Stimulated activated CD4-positive, alpha-beta T cell treated with anti-CD3 and anti-CD28 coated beads, Interleukin-15, amount 100 ng/mL, for 48 hours (primary cell): ENCODE measurements at regions not wholly inside any gene's neighbourhood (a gene's known extent, or its start where the extent isn't known, plus 50 kb on each side); places are given as distances from the start of the nearest gene placed in this dataset.

Experiments used
- DNase-seq, 2 donors: peaks; one replicate each; pipeline ENCODE4 v3.0.0-alpha.2; 2020; ENCODE audit warnings: low read depth in 2 of 2

DNA sequence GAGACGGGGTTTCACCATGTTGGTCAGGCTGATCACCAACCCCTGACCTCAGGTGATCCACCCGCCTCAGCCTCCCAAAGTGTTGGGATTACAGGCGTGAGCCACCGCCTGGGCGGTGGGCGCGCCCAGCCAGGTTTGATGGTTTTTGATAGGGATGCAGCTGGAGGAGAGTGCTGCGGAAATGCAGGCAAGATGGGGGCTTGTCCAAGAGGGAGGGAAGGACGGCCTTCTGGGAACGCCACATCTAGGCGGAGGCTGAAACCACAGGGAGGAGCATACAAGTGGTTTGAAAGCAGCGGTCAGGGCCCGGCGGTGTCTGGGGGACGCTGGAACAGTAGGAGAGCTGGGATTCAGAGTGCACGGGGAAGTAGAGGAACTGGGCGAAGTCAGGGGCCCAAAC, 134.6 kb downstream of the VRK1 start:
- no peak for DNase-seq

DNA sequence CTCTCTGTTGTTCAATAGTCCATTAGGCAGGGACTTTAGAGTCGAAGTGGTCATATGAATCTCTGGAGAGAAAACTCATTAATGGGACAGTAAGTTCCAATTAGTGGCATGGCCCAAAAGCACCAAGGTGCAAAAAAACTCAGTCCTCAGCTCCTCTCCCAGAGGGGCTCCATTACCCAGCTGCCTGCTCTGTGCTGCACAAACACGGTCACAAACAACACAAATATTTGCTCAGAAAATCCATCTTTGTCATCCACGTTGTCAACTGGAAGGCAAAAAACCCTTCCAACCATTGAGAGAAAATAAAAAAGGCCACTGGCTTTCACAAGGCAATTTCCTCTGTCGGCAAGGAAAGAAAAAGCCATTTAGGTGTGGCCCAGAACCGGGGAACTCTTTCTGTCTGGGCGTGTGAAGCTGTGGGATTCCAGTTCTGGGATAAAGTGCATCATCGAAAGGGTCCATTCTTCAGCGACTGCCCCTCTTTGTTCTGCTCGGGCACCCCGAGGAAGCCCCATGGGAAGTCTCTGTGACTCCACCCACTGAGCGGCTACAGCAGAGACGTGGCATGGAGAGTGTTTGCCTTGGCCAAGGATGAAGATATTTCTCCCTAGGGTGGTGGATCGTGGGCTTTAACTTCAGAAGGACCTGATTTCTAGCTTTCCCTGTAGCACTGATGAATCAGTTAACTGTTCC, 137.6 kb downstream of the VRK1 start:
- no peak for DNase-seq

DNA sequence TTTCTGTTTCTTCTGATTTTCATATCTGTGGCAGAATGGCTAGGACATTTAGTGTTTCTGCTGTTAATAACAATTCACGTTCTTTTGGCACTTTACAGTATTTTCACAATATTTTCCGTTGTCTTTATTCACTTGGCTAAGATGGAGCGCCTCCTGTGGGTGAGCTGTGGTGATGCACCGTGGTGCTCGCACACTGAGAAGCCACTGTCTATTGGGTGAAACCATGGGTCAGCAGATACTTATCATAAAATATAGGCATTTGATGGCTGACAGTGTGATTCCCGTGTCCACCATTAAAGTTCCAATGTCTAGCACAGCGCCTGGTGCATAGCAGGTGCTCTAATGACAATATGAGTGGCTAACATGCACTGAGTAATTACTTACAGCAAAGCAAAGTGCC, 141.8 kb downstream of the VRK1 start:
- DNase-seq: no peak

DNA sequence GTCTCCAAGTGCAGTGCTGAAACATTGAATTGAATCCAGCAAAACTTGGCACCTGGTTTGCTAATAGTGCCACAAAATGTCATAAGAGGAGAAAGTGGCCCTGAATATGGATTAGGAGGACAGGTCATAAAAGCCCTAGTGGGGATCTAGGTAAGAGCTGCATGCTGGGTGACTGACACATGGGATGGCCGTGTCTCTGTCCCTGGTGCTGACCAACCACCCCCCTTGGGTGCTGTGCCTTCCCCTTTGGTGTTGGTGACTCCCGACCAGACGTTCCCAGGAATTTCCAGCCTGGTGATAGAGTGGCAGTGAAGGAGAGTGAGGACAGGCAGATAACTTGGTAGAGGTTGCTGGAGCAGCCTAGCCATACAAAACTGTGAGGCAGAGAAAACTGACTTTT, 142.8 kb downstream of the VRK1 start:
- DNase-seq: no peak

DNA sequence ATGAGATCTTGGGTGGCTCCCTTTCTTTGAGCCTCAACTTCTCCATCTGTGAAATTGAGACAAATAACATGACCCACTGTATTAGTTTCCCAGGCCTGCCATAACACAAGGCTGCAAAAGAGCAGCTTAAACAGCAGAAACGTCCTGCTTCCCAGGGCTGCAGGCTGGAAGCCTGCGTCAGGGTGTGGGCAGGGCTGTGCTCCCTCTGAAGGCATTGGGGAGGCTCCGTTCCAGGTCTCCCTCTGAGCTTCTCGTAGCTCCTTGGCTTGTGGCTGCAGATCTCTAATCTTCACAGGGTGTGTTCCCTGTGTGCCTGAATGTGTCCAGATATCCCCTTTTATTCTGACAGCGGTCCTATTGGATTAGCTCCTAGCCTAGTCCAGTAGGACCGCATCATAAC, 147.1 kb downstream of the VRK1 start:
- no peak for DNase-seq

DNA sequence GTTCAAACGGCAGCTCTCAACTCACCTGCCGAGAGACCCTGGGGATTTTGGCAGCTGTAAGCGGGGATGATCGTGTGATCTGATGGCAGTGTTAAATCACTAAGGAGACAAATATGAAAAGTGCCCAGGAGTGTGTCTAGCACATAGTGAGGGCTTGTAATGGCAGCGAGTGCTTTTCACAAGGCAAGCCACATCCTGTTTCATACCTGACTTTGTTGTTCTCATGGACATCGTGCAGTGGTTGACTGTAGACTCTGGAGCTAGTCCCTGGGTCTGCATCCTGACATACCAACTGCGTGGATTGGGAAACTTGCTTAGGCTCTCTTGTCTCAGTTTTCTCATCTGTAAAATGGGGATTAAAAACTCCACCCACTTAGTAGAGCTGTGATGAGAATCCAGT, 148.5 kb downstream of the VRK1 start:
- no peak for DNase-seq

DNA sequence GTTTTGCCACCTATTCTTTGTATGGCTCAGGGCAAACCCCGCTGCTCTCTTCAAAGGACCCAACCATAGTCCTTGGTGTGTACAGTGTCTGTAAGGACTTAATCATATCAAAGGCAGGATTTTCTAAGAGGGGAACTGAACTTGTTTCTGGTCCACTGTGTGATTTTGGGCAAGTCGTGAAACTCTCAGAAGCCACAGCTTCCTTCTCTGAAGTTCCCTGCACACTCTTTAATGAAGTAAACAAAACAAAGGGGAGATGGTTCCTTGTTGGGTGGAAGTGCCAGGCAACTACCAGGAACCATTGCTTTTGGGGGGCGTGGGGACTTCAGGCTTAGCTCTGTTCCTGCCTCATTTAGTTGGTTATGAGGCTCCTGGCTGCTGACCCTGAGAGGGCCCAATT, 152.4 kb downstream of the VRK1 start:
- no peak for DNase-seq

DNA sequence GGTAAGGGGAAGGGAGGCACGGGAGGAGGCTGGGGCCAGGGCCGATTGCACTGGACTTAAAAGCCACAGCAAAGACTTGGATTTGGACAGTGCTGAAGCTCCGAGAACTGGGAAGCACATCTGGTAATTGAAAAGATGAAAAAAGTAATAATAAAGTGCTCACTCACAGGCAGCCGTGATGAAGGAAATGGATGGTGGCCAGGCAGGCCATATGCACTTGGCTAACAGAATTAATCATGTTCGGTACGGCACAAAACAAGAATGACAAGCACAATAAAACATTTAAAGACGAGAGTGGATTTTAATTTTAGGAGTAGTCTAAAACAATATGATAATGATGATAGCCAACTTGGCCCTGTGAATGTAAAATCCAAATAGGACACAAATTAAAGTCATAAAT, 154.3 kb downstream of the VRK1 start:
- DNase-seq: no peak

DNA sequence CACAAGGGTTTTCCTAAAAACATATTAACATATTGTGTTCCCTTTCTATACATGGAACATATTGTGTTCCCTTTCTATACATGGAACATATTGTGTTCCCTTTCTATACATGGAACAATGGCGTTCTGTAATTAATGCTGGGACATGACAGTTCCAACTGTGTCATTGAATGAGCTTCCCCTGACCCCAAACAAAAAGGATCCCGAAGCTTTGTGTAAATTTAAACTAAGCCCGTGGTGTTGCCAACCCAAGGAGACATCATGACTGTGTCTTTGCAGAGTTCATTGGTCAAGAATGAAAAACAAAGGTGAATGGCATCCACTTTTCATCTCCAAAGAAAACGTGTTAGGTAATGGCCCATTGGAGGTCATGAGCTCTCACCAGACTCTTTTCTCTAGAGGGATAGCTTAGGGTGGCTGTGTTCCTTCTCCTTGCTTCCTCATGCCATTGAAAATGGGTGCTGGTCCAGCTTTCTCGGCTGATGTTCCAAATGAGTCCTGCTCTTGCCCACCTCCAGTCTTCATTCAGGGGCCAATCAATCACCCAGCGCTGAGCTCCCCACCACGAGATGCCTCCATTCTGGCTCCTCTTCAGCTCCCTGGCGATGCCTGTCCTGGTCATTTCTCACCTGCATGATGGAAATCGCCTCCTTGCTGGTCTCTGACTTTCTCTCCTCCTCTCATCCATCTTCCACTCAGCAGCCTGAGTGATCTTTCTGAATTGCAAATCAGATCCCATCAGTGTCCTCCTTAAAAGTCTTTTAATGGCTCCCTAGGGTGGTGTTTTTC, 156.1 kb downstream of the VRK1 start:
- DNase-seq: no peak

DNA sequence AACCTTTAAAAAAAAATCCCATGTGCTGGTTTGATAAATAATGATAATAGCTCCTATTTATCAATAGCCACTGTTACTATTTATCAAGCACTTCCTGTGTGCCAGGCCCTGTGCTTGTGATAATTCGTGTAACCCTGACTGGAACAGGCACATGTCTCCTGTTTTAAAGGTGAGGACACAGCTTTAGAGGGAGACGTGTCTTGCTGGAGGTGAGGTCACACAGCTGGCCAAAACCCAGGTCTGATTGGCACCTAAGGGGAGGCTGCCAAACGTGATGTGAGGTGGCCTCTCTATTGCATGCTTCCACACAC, 156.6 kb downstream of the VRK1 start:
- no peak for DNase-seq

DNA sequence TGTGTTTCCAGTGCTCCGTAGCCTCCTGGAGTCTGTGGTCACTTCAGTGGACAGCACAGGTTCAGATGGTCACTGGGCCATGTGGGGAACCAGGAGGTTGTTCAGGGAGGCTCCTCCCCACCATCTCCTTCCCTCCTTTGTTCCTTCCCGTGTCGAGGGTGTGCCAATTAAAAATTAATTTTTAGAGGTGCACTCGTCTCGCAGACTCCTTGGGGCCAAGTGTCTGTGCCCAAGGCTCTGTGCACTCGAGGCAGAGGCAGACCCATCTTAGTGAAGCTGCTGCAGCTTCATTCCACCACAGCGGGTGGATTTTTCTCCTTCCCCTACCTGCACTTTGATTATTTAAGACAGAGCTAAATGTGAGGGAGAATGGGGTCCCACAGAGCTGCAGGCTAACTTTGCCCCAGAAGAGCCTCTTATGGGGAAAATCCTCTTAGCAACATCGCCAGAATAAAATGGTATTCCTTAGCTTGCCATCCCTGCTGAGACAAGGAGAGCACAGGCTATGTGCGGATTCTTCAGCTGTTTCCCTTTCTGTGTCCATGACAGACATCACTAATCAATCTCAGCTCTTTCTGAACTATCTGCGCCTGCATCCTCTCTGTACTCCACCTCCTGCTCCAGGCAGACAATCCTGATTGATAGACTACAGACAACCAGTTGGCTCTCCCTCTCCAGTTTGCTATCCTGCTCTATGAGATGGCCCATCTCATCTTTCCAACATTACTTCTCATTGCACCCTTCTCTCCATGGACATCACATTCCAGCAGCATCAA, 159.5 kb downstream of the VRK1 start:
- DNase-seq: no peak

DNA sequence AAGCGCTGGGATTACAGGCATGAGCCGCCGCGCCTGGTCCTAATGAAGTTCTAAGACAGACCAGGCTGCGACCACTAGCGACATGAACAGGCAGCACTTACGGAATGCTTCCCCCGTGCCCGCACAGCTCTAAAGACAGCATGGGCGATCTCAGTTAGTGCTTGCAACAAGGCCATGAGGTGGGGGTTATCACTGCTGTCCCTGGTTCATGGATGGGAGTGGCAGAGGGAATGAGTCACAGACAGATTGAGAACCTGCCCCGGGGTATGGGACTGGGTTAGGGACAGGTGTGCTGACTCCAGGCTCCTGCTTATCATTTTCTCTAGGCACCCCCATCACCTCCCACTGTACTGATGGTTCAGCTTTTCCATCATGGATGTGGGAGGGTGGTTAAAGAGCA, 160.9 kb downstream of the VRK1 start:
- DNase-seq: no peak

DNA sequence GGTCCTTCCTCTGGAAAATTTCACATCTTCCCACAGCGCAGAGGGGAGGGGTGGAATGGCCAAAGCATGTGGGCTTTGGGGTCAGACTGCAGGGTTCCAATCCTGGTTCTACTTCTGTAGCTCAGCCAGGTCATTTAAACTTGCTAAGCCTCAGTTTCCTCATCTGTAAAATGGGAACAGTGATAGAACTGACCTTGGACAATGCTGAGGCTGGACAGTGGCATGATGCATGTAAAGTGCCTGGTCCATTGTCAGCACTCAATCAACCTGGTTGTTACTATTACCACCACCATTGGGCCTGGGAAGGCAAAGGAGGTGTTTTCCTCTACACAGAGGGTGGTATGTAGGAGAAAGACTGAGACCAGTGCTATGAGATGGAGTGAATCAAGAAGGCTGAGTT, 162.8 kb downstream of the VRK1 start:
- DNase-seq: no peak

DNA sequence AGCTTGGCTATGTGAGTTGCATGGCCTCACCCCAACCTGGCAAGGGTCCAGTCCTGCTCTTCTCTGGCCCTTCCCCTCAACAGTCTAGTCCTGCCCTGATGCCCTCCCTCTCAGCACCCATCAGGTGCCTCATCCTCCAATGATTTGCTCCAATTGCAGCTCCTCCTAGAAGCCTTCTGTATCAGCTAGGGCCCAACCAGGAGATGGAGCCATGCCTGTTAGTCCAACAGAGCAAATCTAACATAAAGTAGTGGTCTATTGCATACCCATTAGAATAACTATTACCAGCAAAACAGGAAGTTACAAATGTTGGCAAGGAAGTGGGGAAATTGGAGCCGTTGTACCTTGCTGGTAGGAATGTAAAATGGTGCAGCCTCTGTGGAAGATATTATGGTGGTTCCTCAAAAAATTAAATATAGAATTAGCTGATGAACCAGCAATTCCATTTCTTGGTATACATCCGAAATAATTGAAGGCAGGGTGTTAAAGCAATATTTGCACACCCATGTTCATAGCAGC, 163.5 kb downstream of the VRK1 start:
- DNase-seq: no peak

DNA sequence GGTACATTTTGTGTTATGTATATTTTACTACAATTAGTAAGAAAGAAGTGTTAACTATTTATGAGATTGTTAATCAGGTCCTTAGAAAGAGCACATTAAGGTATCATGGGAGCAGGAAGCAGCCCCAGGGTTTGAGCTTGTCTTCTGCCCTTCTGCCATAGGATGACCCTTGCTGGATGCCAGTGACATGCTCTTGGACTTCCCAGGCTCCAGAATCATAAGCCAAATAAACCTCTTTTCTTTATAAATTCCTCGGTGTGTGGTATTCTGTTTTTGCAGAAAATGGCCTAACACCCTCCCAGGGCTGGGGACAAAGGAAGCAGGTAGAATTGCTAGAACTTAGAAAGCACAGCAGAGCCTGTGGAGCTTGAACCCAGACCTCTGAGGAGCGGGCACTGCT, 164.7 kb downstream of the VRK1 start:
- DNase-seq: no peak

DNA sequence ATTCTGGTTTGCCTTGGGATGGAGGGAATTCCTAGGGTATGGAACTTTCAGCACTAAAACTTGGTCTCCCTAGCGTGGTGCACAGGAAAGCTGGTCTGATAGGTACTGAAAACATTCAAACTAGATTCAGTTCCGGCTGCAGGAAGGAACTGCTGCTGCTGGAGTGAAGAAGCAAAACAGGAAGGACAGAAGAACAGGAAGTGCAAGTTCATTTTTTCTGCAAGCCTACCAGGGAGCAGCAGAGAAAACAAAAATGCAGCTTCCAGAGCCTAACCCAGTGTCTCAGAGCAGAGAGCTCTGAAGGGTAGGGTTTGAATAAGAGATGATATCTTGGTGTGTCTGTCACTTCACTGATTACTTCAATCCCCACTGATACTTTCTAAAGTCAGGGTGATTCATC, 165.2 kb downstream of the VRK1 start:
- no peak for DNase-seq

DNA sequence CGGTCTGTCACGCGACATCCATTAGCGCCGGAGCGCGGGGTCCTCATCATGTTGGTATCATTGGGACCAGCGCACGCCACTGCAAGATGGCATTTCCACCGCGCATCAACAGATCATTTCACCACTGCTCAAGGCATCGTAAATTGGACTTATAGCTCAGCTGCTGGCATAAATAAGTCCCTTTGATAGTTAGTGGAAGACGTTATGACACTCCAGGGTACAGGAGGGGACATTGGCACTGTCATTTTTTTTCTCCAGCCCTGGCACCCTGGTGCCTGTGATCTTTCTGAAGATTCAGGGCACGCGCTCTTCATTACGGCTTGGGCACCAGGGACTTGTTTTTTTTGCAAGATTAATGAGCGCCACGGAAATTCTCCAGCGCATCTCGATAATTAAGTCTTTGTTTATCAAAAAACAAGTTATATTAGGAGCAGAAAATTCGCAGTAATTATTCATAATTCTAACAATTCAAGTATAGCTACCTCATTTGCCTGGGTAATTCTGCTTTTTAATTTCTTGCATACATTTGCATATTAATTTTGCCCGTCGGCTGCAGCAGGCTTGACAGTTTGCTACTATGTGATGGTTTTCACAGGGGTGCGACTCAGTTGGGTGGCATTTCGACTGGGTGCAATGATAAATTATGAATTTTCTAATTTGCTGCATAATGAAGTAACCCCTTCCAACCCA, 167.7 kb downstream of the VRK1 start:
- no peak for DNase-seq

DNA sequence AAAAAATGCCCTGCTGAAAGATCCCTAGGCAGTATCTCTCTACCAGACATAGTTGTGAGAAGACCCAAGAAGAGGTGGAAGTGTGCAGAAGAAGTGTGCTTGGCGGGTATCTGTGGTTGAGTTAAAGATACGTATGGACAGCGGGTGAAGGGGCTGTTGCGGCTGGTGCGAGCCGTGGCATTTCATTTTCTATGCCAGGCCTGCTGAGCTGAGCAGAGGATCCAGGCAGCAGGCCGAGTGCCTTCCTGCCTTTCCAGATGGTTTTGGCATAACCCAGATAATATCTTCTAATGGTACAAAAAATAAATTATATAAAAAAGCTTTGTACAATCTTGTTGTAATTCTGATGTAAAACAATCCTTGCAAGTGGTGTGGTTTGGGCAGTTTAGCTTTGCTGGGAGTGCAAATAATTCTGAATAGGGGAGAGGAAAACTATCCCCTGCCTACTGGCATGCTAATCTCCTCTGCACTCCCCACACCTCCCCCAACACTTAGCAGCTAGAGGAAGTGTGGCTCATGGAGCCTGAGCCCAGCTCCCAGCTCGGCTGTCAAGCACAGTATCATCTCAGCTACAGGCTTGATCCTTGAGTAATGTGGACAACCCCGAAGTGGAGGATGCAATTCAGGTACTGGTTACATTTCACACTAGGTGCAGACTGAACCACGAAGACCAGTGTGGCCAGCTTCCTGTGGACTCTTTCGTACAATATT, 168.9 kb downstream of the VRK1 start:
- DNase-seq: no peak

DNA sequence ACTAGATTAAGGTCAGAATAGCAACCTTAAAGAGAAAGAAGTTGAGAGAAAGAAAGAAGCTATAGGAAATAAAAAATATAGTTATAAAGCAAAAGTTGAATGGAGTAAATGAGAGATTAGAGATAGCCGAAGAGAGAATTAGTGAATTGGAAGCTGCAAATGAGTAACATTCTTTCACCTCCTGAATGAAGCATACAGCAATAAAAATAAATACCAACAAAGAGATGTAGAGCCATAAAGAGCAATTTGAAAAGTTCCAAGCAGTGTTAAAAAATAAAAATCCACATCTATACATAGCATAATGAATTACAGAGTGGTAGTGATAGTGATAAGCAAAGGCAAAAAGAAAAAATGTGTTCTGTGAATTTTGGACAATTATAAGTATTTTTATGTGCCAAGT, 177.9 kb downstream of the VRK1 start:
- no peak for DNase-seq

DNA sequence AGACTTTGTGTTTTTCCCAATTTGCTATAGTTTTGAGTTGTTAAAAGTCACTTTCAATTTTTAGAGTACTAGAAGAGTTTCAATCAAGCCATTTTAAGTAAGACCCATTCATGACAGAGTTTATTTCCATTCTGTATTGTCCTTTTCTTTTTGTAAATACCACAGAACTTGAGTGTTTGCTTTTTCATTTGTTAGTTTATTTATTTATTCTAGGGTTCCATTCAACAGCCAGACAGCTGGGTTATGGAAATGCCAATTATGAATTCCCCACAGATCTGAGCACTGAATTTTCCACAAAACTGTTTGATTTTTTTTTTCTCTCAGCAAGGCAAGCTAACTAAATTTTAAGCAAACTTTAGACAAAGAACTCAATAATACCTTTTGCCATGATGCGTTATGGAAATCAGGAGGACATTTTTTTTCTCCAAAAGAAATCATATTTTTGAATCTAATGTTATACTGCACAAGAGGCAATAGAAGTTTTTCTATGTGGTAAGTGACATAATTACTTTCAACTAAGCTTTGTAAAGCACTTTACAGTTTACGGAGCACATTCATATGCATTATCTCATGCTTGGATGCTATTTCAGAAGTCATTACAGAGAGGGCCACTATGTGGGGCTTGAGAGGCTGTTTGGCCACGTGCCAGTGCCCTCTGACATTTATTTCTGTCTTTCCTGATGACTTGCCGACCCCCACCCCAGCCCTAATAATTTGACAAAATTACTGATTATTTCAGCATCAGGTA, 181.5 kb downstream of the VRK1 start:
- DNase-seq: no peak

DNA sequence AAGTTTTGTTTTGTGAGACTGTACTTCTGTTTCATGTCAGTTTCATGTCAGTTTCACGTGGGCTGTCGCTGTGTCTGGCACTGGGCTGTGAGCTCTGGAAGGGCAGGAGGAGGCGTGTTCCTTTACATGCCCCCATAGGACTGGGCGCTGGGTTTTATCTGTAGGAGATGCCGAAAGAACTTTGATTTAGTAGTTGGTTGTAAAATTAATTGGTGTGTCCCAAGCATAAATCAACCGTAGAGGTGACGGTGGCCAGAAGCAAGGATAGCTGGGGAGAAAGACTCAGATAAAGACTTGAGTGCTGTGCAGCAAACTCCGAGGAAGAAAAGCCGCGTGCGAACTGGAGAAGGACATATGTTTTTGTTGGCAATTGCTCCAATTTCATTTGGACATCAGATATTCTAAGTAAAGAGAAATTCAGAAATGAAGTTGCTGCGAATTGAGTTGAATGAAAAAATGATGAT, 182.5 kb downstream of the VRK1 start:
- no peak for DNase-seq
